Glutamatergic neuron (in vitro differentiated cells): ENCODE measurements at regions not wholly inside any gene's neighbourhood (a gene's known extent, or its start where the extent isn't known, plus 50 kb on each side); places are given as distances from the start of the nearest gene placed in this dataset.

Experiments used
- DNase-seq: peaks from one replicate; pipeline ENCODE4 v3.0.0; 2022
- H3K27ac Mint-ChIP-seq: one replicate; pipeline ENCODE4 v1.8.0; 2020; ENCODE audit warnings: mild to moderate bottlenecking, mixed read lengths, inconsistent platforms; ENCODE audit not compliant: unreplicated experiment
- H3K27me3 Mint-ChIP-seq: one replicate; pipeline ENCODE4 v1.8.0; 2020; ENCODE audit warnings: mild to moderate bottlenecking, moderate library complexity, mixed read lengths, inconsistent platforms; ENCODE audit not compliant: unreplicated experiment
- H3K36me3 Mint-ChIP-seq: one replicate; pipeline ENCODE4 v1.8.0; 2020; ENCODE audit warnings: mild to moderate bottlenecking, mixed read lengths, inconsistent platforms; ENCODE audit not compliant: unreplicated experiment
- H3K4me1 Mint-ChIP-seq: one replicate; pipeline ENCODE4 v1.8.0; 2020; ENCODE audit warnings: mild to moderate bottlenecking, low read depth, mixed read lengths, inconsistent platforms; ENCODE audit not compliant: unreplicated experiment
- H3K4me3 Mint-ChIP-seq: one replicate; pipeline ENCODE4 v1.8.0; 2020; ENCODE audit warnings: mild to moderate bottlenecking, mixed read lengths, inconsistent platforms; ENCODE audit not compliant: unreplicated experiment
- H3K9me3 Mint-ChIP-seq: one replicate; pipeline ENCODE4 v1.8.0; 2020; ENCODE audit warnings: mild to moderate bottlenecking, moderate library complexity, mixed read lengths, inconsistent platforms; ENCODE audit not compliant: unreplicated experiment
- CTCF ChIP-seq: fragments of 200-600 bp; sonication (generic); IDR thresholded peaks from one replicate; pipeline ENCODE4 v1.5.0; 2021; ENCODE audit not compliant: partially characterized antibody, unreplicated experiment

GRCh38 chr2:238745997-238746396, 101.9 kb upstream of the TWIST2 start:
- no peak overlapping the region for H3K4me3 Mint-ChIP-seq
- no peak overlapping the region for H3K27ac Mint-ChIP-seq
- peaks cover 21% of the 10 kb centered on the region for H3K36me3 Mint-ChIP-seq
- H3K9me3 Mint-ChIP-seq, result peaks cover 3% of the 10 kb centered on the region
- DNase-seq, result no peak
- H3K27me3 Mint-ChIP-seq, result peaks cover 11% of the 10 kb centered on the region
- TF ChIP-seq CTCF, result no peak
- no peaks in the 10 kb centered on the region for H3K4me1 Mint-ChIP-seq

GRCh38 chr2:238747114-238747513, 100.8 kb upstream of the TWIST2 start:
- TF ChIP-seq CTCF, result no peak
- Mint-ChIP-seq H3K36me3 (peaks cover 21% of the 10 kb centered on the region), H3K4me3 (no peak overlapping the region), H3K27me3 (peaks cover 11% of the 10 kb centered on the region), H3K9me3 (peaks cover 2% of the 10 kb centered on the region), H3K27ac (no peak overlapping the region), H3K4me1 (no peaks in the 10 kb centered on the region)
- DNase-seq, result no peak

DNA sequence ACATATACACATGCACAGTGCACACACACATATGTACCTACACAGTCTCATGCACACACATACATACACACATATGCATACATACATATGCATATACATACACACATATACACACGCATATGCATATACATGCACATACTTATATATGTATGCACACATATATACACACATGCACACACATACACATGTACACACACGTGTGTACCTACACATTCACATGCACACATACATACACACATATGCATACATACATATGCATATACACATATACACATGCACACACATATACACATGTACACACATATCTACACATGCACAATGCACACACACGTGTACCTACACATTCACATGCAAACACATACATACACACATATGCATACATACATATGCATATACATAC, 100.3 kb upstream of the TWIST2 start:
- Mint-ChIP-seq H3K4me3 (no peak overlapping the region), H3K9me3 (peaks cover 2% of the 10 kb centered on the region), H3K27me3 (peaks cover 11% of the 10 kb centered on the region), H3K36me3 (peaks cover 21% of the 10 kb centered on the region), H3K4me1 (no peaks in the 10 kb centered on the region), H3K27ac (no peak overlapping the region)
- no peak for DNase-seq
- no peak for TF ChIP-seq CTCF

DNA sequence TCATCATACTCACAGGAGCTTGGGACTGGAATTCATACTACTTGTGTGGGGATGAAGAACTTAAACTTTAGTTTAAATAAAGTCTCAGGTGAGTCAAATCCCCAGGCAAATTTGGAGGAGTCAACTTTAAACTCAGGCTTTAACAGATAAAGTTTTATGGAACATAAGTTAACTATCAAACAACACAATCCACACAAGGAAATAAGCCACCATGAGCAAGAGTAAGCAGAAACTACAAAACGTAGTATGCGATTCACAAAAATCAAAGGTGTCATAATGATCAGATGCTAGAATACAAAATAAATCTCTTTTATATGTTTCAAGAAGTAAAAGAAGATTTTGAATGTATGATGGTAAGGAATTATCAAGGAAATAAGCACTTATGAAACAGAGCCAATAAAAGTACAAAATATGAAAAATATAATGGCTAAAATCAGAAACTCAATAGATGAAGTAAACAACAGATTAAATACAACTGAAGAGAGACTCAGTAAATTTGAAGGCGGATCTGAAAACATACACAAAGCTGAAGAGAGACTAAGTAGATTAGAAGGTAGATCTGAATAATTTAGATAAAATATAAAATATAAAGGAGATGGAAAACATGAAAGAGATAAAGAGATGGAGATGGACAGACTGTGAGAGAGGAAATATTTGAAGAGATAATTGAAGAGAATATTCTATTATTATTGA, 97.5 kb upstream of the TWIST2 start:
- H3K27me3 Mint-ChIP-seq, result peaks cover 2% of the 10 kb centered on the region
- no peak overlapping the region for H3K27ac Mint-ChIP-seq
- H3K9me3 Mint-ChIP-seq, result peaks cover 2% of the 10 kb centered on the region
- no peak overlapping the region for H3K4me3 Mint-ChIP-seq
- H3K4me1 Mint-ChIP-seq, result no peaks in the 10 kb centered on the region
- H3K36me3 Mint-ChIP-seq, result peaks cover 14% of the 10 kb centered on the region
- no peak for DNase-seq
- no peak for TF ChIP-seq CTCF

DNA sequence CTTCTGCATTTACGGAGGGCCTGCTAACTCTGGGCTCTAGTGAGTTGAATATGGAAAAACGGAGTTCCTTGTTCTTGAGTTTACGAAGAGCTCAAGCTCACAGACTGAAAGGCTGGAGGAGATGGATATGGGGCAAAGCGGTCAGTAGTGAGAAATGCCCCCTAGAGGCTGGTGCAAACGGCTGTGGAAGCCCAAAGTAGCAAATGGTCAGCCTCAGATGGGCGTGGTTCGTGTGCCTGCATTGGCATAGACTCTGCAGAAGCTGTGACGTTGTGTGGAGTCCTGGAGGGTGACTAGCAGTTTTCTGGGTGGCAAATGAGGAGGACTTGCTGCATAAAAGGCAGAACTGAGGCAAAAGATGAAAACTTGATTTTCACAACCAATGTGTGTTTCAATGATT, 93.6 kb upstream of the TWIST2 start:
- no peak for DNase-seq
- no peaks in the 10 kb centered on the region for H3K9me3 Mint-ChIP-seq
- TF ChIP-seq CTCF, result no peak

More for the DNA sequence above, 93.6 kb upstream of the TWIST2 start:
- Mint-ChIP-seq H3K27ac (no peak overlapping the region), H3K27me3 (no peaks in the 10 kb centered on the region), H3K4me3 (no peak overlapping the region), H3K4me1 (no peaks in the 10 kb centered on the region), H3K36me3 (peaks cover 11% of the 10 kb centered on the region)
